SK-N-SH treated with all-trans-retinoic acid at 6 μM for 48 hours (cell line): ENCODE measurements at regions not wholly inside any gene's neighbourhood (a gene's known extent, or its start where the extent isn't known, plus 50 kb on each side); places are given as distances from the start of the nearest gene placed in this dataset.
A peak's percentile ranks its signal among the peaks of the same experiment; 100 is the strongest.

Experiments used
- ATAC-seq: fragments of 200-7000 bp; cut with Tn5 transposase; 3 replicates; pipeline ENCODE4 v1.9.1; 2020; ENCODE audit warnings: mild to moderate bottlenecking, moderate library complexity
- ARNTL ChIP-seq: fragments of 450-650 bp; formaldehyde crosslinking; IDR thresholded peaks from 2 replicates; pipeline ENCODE4 v1.5.0; 2020; ENCODE audit warnings: low read depth, mild to moderate bottlenecking, moderate library complexity, borderline replicate concordance
- BACH2 ChIP-seq: fragments of 250-450 bp; sonication (Bioruptor Pico); IDR thresholded peaks from 2 replicates; pipeline ENCODE4 v1.9.0; 2021; ENCODE audit warnings: mild to moderate bottlenecking, borderline replicate concordance
- CSDC2 ChIP-seq: fragments of 250-450 bp; sonication (Bioruptor Pico); IDR thresholded peaks from 2 replicates; pipeline ENCODE4 v1.5.0; 2020; ENCODE audit warnings: mild to moderate bottlenecking, moderate library complexity
- CSRNP3 ChIP-seq: fragments of 250-450 bp; sonication (Bioruptor Pico); IDR thresholded peaks from 2 replicates; pipeline ENCODE4 v1.5.1; 2021; ENCODE audit warnings: mild to moderate bottlenecking, moderate library complexity
- ESRRG ChIP-seq: fragments of 250-450 bp; sonication (Bioruptor Pico); IDR thresholded peaks from 2 replicates; pipeline ENCODE4 v1.6.1; 2021; ENCODE audit warnings: mild to moderate bottlenecking
- GLIS3 ChIP-seq: fragments of 250-450 bp; sonication (Bioruptor Pico); IDR thresholded peaks from 2 replicates; pipeline ENCODE4 v1.5.0; 2020; ENCODE audit warnings: mild to moderate bottlenecking, moderate library complexity
- ISL1 ChIP-seq: fragments of 250-450 bp; sonication (Bioruptor Pico); IDR thresholded peaks from 2 replicates; pipeline ENCODE4 v2.1.2; 2022; ENCODE audit warnings: mild to moderate bottlenecking, moderate library complexity
- OSR1 ChIP-seq: fragments of 250-450 bp; sonication (Bioruptor Pico); IDR thresholded peaks from 2 replicates; pipeline ENCODE4 v1.8.0; 2022; ENCODE audit warnings: moderate library complexity, mild to moderate bottlenecking, inconsistent platforms
- PATZ1 ChIP-seq: fragments of 250-450 bp; sonication (Bioruptor Pico); IDR thresholded peaks from 2 replicates; pipeline ENCODE4 v1.8.0; 2020; ENCODE audit warnings: mild to moderate bottlenecking, moderate library complexity, borderline replicate concordance
- POU6F1 ChIP-seq: fragments of 250-450 bp; sonication (Bioruptor Pico); IDR thresholded peaks from 2 replicates; pipeline ENCODE4 v1.8.0; 2021; ENCODE audit warnings: low read depth, mild to moderate bottlenecking, moderate library complexity, borderline replicate concordance
- PPARA ChIP-seq: fragments of 250-450 bp; sonication (Bioruptor Pico); IDR thresholded peaks from 2 replicates; pipeline ENCODE4 v1.5.0; 2020; ENCODE audit warnings: mild to moderate bottlenecking, borderline replicate concordance
- RARB ChIP-seq: fragments of 250-450 bp; sonication (Bioruptor Pico); IDR thresholded peaks from 2 replicates; pipeline ENCODE4 v1.8.0; 2021; ENCODE audit warnings: mild to moderate bottlenecking, moderate library complexity
- SNAI2 ChIP-seq: fragments of 250-450 bp; sonication (Bioruptor Pico); IDR thresholded peaks from 2 replicates; pipeline ENCODE4 v1.5.0; 2020; ENCODE audit warnings: mild to moderate bottlenecking, moderate library complexity
- TCF4 ChIP-seq: fragments of 250-450 bp; sonication (Bioruptor Pico); IDR thresholded peaks from 2 replicates; pipeline ENCODE4 v1.8.0; 2021; ENCODE audit warnings: mild to moderate bottlenecking, moderate library complexity, borderline replicate concordance
- TOX ChIP-seq: fragments of 250-450 bp; sonication (Bioruptor Pico); IDR thresholded peaks from 2 replicates; pipeline ENCODE4 v1.8.0; 2021; ENCODE audit warnings: mild to moderate bottlenecking, moderate library complexity, borderline replicate concordance
- TSHZ2 ChIP-seq: fragments of 250-450 bp; sonication (Bioruptor Pico); IDR thresholded peaks from 2 replicates; pipeline ENCODE4 v1.5.0; 2020; ENCODE audit warnings: mild to moderate bottlenecking, moderate library complexity
- ZC3H10 ChIP-seq: fragments of 250-450 bp; sonication (Bioruptor Pico); IDR thresholded peaks from 2 replicates; pipeline ENCODE4 v1.5.1; 2021; ENCODE audit warnings: mild to moderate bottlenecking, moderate library complexity
- ZFP3 ChIP-seq: fragments of 250-450 bp; sonication (Bioruptor Pico); IDR thresholded peaks from 2 replicates; pipeline ENCODE4 v1.5.0; 2020; ENCODE audit warnings: mild to moderate bottlenecking, moderate library complexity
- ZFP30 ChIP-seq: fragments of 450-650 bp; formaldehyde crosslinking; IDR thresholded peaks from 2 replicates; pipeline ENCODE4 v1.5.0; 2022; ENCODE audit warnings: mild to moderate bottlenecking, moderate library complexity
- ZNF565 ChIP-seq: fragments of 450-650 bp; formaldehyde crosslinking; conservative IDR thresholded peaks from 2 replicates; pipeline ENCODE4 v1.5.0; 2020; ENCODE audit warnings: low read depth, mild to moderate bottlenecking, moderate library complexity
- ZNF70 ChIP-seq: fragments of 450-650 bp; formaldehyde crosslinking; IDR thresholded peaks from 2 replicates; pipeline ENCODE4 v1.5.0; 2020; ENCODE audit warnings: mild to moderate bottlenecking, moderate library complexity
- ZNF8 ChIP-seq: fragments of 450-650 bp; formaldehyde crosslinking; IDR thresholded peaks from 2 replicates; pipeline ENCODE4 v1.5.0; 2020; ENCODE audit warnings: mild to moderate bottlenecking, moderate library complexity

GRCh38 chr20:24773751-24774201, 175.3 kb upstream of the CST7 start:
- TF ChIP-seq ZNF8 (CRISPR knock-in tag) (no peak), TOX (no peak)
- ATAC-seq = peak; percentile 79

GRCh38 chr20:24775966-24776365, 173.1 kb upstream of the CST7 start:
- TF ChIP-seq TCF4 (CRISPR knock-in tag) (no peak), ZFP30 (CRISPR knock-in tag) (no peak), PATZ1 (CRISPR knock-in tag) (no peak)
- TF ChIP-seq, all 23 proteins: peak for 0
- no peak for ATAC-seq

GRCh38 chr20:24776755-24777271, 172.3 kb upstream of the CST7 start:
- TF ChIP-seq ZNF70 (CRISPR knock-in tag) (no peak), ARNTL (no peak)
- no peak for ATAC-seq

GRCh38 chr20:24777746-24778145, 171.3 kb upstream of the CST7 start:
- TF ChIP-seq TSHZ2 = no peak
- TF ChIP-seq CSRNP3 (CRISPR knock-in tag) = no peak
- no peak for TF ChIP-seq RARB (CRISPR knock-in tag)
- no peak for TF ChIP-seq ESRRG (CRISPR knock-in tag)
- no peak for TF ChIP-seq ZFP30 (CRISPR knock-in tag)
- TF ChIP-seq BACH2 (CRISPR knock-in tag) = no peak
- ATAC-seq = no peak

GRCh38 chr20:24778585-24779031, 170.5 kb upstream of the CST7 start:
- no peak for ATAC-seq

GRCh38 chr20:24779131-24779530, 169.9 kb upstream of the CST7 start:
- TF ChIP-seq POU6F1 (CRISPR knock-in tag) (no peak), ZFP3 (CRISPR knock-in tag) (no peak), TOX (no peak), OSR1 (CRISPR knock-in tag) (no peak), CSDC2 (CRISPR knock-in tag) (no peak), GLIS3 (no peak), SNAI2 (CRISPR knock-in tag) (no peak), PPARA (CRISPR knock-in tag) (no peak), ZC3H10 (CRISPR knock-in tag) (no peak), ARNTL (no peak), PATZ1 (CRISPR knock-in tag) (no peak), TCF4 (CRISPR knock-in tag) (no peak), ZNF565 (CRISPR knock-in tag) (no peak), ISL1 (CRISPR knock-in tag) (no peak), ZNF70 (CRISPR knock-in tag) (no peak), ZNF8 (CRISPR knock-in tag) (no peak), ZFP30 (CRISPR knock-in tag) (no peak)
- no peak for ATAC-seq

More at GRCh38 chr20:24778585-24779031, 170.5 kb upstream of the CST7 start:
- no peak for TF ChIP-seq TCF4 (CRISPR knock-in tag)
